ENCODE measurements at regions not wholly inside any gene's neighbourhood (a gene's known extent, or its start where the extent isn't known, plus 50 kb on each side); places are given as distances from the start of the nearest gene placed in this dataset.

- H3K27ac ChIP-seq, result no peak overlapping the region
- no peaks in the 10 kb centered on the region for H3K9me3 ChIP-seq
- 93 to 99% methylated on average over 3 of the region's 3 CpGs for WGBS, 2 donors
- TF ChIP-seq POLR2A (IDR thresholded peaks at IDR 0.05), result no peak
- TF ChIP-seq CTCF (IDR thresholded peaks at IDR 0.05), result no peak
- peaks cover 6% of the 10 kb centered on the region for H3K4me1 ChIP-seq
- H3K27me3 ChIP-seq, result no peaks in the 10 kb centered on the region
- H3K4me3 ChIP-seq, result no peak overlapping the region
- DNase-seq, result no peak
- intact Hi-C loops (cut with DNase I; ENCODE audit: low total_unique reads), result no loop called here
- H3K36me3 ChIP-seq (ENCODE audit: low read depth, missing control alignments), result no peaks in the 10 kb centered on the region
These were observed 109.5 kb upstream of the ANKRD55 start for GRCh38 chr5:56342616-56343015.

- no peaks in the 10 kb centered on the region for H3K4me1 ChIP-seq
- TF ChIP-seq POLR2A (IDR thresholded peaks at IDR 0.05) (no peak), CTCF (IDR thresholded peaks at IDR 0.05) (no peak)
- H3K36me3 ChIP-seq (ENCODE audit: low read depth, missing control alignments), result no peaks in the 10 kb centered on the region
- no peaks in the 10 kb centered on the region for H3K9me3 ChIP-seq
- no peak for DNase-seq
- WGBS, 2 donors, result 74 to 85% methylated on average over 3 of the region's 3 CpGs
- intact Hi-C loops (cut with DNase I; ENCODE audit: low total_unique reads), result no loop called here
- no peak overlapping the region for H3K4me3 ChIP-seq
- no peaks in the 10 kb centered on the region for H3K27me3 ChIP-seq
- H3K27ac ChIP-seq, result no peak overlapping the region
These were observed 107.3 kb upstream of the ANKRD55 start for GRCh38 chr5:56340196-56340980.

- H3K27ac ChIP-seq, result no peak overlapping the region
- WGBS, 2 donors, result 91 to 92% methylated on average over 4 of the region's 4 CpGs
These were observed 106.6 kb upstream of the ANKRD55 start for GRCh38 chr5:56339732-56340131.

GRCh38 chr5:56337715-56338319 lies 104.7 kb upstream of the ANKRD55 start:
- H3K27ac ChIP-seq, result no peak overlapping the region
- no peaks in the 10 kb centered on the region for H3K4me1 ChIP-seq
- 81 to 89% methylated on average over 5 of the region's 5 CpGs for WGBS, 2 donors
- H3K4me3 ChIP-seq, result no peak overlapping the region
- H3K9me3 ChIP-seq, result no peaks in the 10 kb centered on the region
- TF ChIP-seq CTCF (IDR thresholded peaks at IDR 0.05), result no peak
- TF ChIP-seq POLR2A (IDR thresholded peaks at IDR 0.05), result no peak
- H3K27me3 ChIP-seq, result no peaks in the 10 kb centered on the region
- intact Hi-C loops (cut with DNase I; ENCODE audit: low total_unique reads), result no loop called here
- no peaks in the 10 kb centered on the region for H3K36me3 ChIP-seq (ENCODE audit: low read depth, missing control alignments)
- no peak for DNase-seq

More at GRCh38 chr5:56339732-56340131, 106.6 kb upstream of the ANKRD55 start:
- H3K4me1 ChIP-seq, result no peaks in the 10 kb centered on the region
- H3K4me3 ChIP-seq, result no peak overlapping the region
- H3K27me3 ChIP-seq, result no peaks in the 10 kb centered on the region
- DNase-seq, result no peak
- no peaks in the 10 kb centered on the region for H3K9me3 ChIP-seq
- TF ChIP-seq CTCF (IDR thresholded peaks at IDR 0.05), result no peak
- TF ChIP-seq POLR2A (IDR thresholded peaks at IDR 0.05), result no peak
- no peaks in the 10 kb centered on the region for H3K36me3 ChIP-seq (ENCODE audit: low read depth, missing control alignments)
- intact Hi-C loops (cut with DNase I; ENCODE audit: low total_unique reads), result no loop called here

- Histone ChIP-seq H3K27me3 (no peaks in the 10 kb centered on the region), H3K4me1 (no peaks in the 10 kb centered on the region)
These were observed 102.1 kb upstream of the ANKRD55 start for GRCh38 chr5:56335212-56335611.

More at GRCh38 chr5:56335212-56335611, 102.1 kb upstream of the ANKRD55 start:
- no peak for TF ChIP-seq POLR2A (IDR thresholded peaks at IDR 0.05)
- H3K27ac ChIP-seq, result no peak overlapping the region
- H3K4me3 ChIP-seq, result no peak overlapping the region
- H3K9me3 ChIP-seq, result no peaks in the 10 kb centered on the region
- intact Hi-C loops (cut with DNase I; ENCODE audit: low total_unique reads), result no loop called here
- DNase-seq, result no peak
- no peaks in the 10 kb centered on the region for H3K36me3 ChIP-seq (ENCODE audit: low read depth, missing control alignments)

Measured in testis (tissue), 2 donors.